ENCODE measurements at regions not wholly inside any gene's neighbourhood (a gene's known extent, or its start where the extent isn't known, plus 50 kb on each side); places are given as distances from the start of the nearest gene placed in this dataset.
"Not testable (repeated sequence)": the region's sequence is repeated elsewhere in the genome, so short reads cannot be mapped to it uniquely, and the experiment has no call there.

DNA sequence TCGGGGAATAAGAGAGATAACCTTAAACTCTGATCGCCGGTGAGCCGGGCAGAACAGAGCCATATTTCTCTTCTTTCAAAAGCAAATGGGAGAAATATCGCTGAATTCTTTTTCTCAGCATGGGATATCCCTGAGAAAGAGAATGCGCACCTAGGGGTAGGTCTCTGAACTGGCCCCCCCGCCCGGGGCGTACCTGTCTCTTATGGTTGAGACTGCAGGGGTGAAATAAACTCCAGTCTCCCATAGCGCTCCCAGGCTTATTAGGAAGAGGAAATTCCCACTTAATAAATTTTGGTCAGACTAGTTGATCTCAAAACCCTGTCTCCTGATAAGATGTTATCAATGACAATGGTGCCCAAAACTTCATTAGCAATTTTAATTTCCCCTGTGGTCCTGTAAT is 58.8 kb upstream of the ADAMTS5 start:
- TF ChIP-seq, protein P1, sequence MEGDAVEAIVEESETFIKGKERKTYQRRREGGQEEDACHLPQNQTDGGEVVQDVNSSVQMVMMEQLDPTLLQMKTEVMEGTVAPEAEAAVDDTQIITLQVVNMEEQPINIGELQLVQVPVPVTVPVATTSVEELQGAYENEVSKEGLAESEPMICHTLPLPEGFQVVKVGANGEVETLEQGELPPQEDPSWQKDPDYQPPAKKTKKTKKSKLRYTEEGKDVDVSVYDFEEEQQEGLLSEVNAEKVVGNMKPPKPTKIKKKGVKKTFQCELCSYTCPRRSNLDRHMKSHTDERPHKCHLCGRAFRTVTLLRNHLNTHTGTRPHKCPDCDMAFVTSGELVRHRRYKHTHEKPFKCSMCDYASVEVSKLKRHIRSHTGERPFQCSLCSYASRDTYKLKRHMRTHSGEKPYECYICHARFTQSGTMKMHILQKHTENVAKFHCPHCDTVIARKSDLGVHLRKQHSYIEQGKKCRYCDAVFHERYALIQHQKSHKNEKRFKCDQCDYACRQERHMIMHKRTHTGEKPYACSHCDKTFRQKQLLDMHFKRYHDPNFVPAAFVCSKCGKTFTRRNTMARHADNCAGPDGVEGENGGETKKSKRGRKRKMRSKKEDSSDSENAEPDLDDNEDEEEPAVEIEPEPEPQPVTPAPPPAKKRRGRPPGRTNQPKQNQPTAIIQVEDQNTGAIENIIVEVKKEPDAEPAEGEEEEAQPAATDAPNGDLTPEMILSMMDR (IDR thresholded peaks at IDR 0.05) = not testable (repeated sequence)
- TF ChIP-seq POLR2A (IDR thresholded peaks at IDR 0.05); POLR2AphosphoS5 (IDR thresholded peaks at IDR 0.05; ENCODE audit: insufficient read depth in 1 of 2, low read depth in 1 of 2): not testable (repeated sequence)

All from vagina (tissue), 2 donors.